K562 (cell line): ENCODE measurements at regions not wholly inside any gene's neighbourhood (a gene's known extent, or its start where the extent isn't known, plus 50 kb on each side); places are given as distances from the start of the nearest gene placed in this dataset.

ENCODE experiments used
- ARID2 ChIP-seq: fragments of 450-650 bp; IDR thresholded peaks from 2 replicates; pipeline ENCODE4 v1.6.1; 2017; ENCODE audit warnings: antibody characterized with exemption, mild to moderate bottlenecking
- CHD7 ChIP-seq: fragments of 200-600 bp; sonication (generic); IDR thresholded peaks from one replicate; pipeline ENCODE4 v1.6.1; 2012; ENCODE audit warnings: mild to moderate bottlenecking, low read depth, low read length, inconsistent platforms
- GABPB1 ChIP-seq: sonication (generic); formaldehyde crosslinking; IDR thresholded peaks from 2 replicates; pipeline ENCODE4 v1.8.0; 2022; ENCODE audit warnings: mild to moderate bottlenecking, missing genetic modification reagents
- HNRNPL ChIP-seq: fragments of 200-400 bp; formaldehyde crosslinking; IDR thresholded peaks from 2 replicates; pipeline ENCODE4 v1.6.1; 2017; ENCODE audit warnings: low read depth, mild to moderate bottlenecking, low read length
- NR2F6 ChIP-seq: fragments of 450-650 bp; formaldehyde crosslinking; IDR thresholded peaks from 2 replicates; pipeline ENCODE4 v1.4.0; 2020; ENCODE audit warnings: mild to moderate bottlenecking
- SPI1 ChIP-seq: IDR thresholded peaks from 2 replicates; pipeline ENCODE4 v1.6.1; 2011; ENCODE audit warnings: low read depth, low read length, control low read depth, borderline replicate concordance
- ZC3H8 ChIP-seq: fragments of 450-650 bp; IDR thresholded peaks from 2 replicates; pipeline ENCODE4 v1.6.1; 2017
- ZNF146 ChIP-seq: IDR thresholded peaks from one replicate; pipeline ENCODE4 v1.6.1; 2018; ENCODE audit warnings: missing compliant biosample characterization; ENCODE audit not compliant: unreplicated experiment
- ZNF696 ChIP-seq: fragments of 250-450 bp; sonication (Bioruptor Pico); conservative IDR thresholded peaks from 2 replicates; pipeline ENCODE4 v1.4.0; 2020; ENCODE audit warnings: mild to moderate bottlenecking, moderate library complexity

GRCh38 chr6:126640356-126640755, 300.4 kb downstream of the CENPW start (continued):
- TF ChIP-seq CHD7 (no peak), HNRNPL (no peak), ZC3H8 (no peak), GABPB1 (CRISPR knock-in tag) (no peak), NR2F6 (CRISPR knock-in tag) (no peak), SPI1 (no peak), ZNF146 (CRISPR knock-in tag) (no peak), ARID2 (no peak), ZNF696 (no peak)
